ENCODE measurements at regions not wholly inside any gene's neighbourhood (a gene's known extent, or its start where the extent isn't known, plus 50 kb on each side); places are given as distances from the start of the nearest gene placed in this dataset.

GRCh38 chr13:44690376-44690775 lies 114.2 kb upstream of the TSC22D1 start:
- TF ChIP-seq EZH2 (IDR thresholded peaks at IDR 0.05; ENCODE audit: borderline replicate concordance) = no peak
- TF ChIP-seq, protein P1, sequence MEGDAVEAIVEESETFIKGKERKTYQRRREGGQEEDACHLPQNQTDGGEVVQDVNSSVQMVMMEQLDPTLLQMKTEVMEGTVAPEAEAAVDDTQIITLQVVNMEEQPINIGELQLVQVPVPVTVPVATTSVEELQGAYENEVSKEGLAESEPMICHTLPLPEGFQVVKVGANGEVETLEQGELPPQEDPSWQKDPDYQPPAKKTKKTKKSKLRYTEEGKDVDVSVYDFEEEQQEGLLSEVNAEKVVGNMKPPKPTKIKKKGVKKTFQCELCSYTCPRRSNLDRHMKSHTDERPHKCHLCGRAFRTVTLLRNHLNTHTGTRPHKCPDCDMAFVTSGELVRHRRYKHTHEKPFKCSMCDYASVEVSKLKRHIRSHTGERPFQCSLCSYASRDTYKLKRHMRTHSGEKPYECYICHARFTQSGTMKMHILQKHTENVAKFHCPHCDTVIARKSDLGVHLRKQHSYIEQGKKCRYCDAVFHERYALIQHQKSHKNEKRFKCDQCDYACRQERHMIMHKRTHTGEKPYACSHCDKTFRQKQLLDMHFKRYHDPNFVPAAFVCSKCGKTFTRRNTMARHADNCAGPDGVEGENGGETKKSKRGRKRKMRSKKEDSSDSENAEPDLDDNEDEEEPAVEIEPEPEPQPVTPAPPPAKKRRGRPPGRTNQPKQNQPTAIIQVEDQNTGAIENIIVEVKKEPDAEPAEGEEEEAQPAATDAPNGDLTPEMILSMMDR (IDR thresholded peaks at IDR 0.05; ENCODE audit: poor library complexity) = no peak
